HG03039 (cell line): ENCODE measurements at regions not wholly inside any gene's neighbourhood (a gene's known extent, or its start where the extent isn't known, plus 50 kb on each side); places are given as distances from the start of the nearest gene placed in this dataset.
"Not testable (repeated sequence)": the region's sequence is repeated elsewhere in the genome, so short reads cannot be mapped to it uniquely, and the experiment has no call there.

ENCODE experiments used
- ATAC-seq: cut with Tn5 transposase; IDR thresholded peaks from one replicate; pipeline ENCODE4 v1.9.1; 2021; ENCODE audit warnings: mild to moderate bottlenecking, moderate library complexity; ENCODE audit not compliant: unreplicated experiment

- ATAC-seq: peak; percentile 100
Measured at GRCh38 chr6:97669191-97670031, 386.4 kb upstream of the MMS22L start.

- ATAC-seq: no peak
Measured at GRCh38 chr6:97674802-97675201, 391.8 kb upstream of the MMS22L start.

- ATAC-seq: no peak
Measured at GRCh38 chr6:97677626-97678025, 394.6 kb upstream of the MMS22L start.

GRCh38 chr6:97687916-97688315, 404.9 kb upstream of the MMS22L start:
- ATAC-seq: no peak

- no peak for ATAC-seq
Measured at GRCh38 chr6:97689078-97689754, 406.2 kb upstream of the MMS22L start.

- no peak for ATAC-seq
Measured at GRCh38 chr6:97697456-97697855, 414.4 kb upstream of the MMS22L start.

- ATAC-seq: no peak
Measured at GRCh38 chr6:97701801-97702200, 418.8 kb upstream of the MMS22L start.

- ATAC-seq: no peak
Measured at GRCh38 chr6:97702248-97702647, 419.2 kb upstream of the MMS22L start.

- ATAC-seq: no peak
Measured at GRCh38 chr6:97703661-97704060, 420.6 kb upstream of the MMS22L start.

- ATAC-seq: no peak
Measured at GRCh38 chr6:97705568-97705967, 422.6 kb upstream of the MMS22L start.

GRCh38 chr6:97712751-97713150, 429.7 kb upstream of the MMS22L start:
- no peak for ATAC-seq

- ATAC-seq: no peak
Measured at GRCh38 chr6:97714772-97715171, 431.8 kb upstream of the MMS22L start.

- ATAC-seq: no peak
Measured at GRCh38 chr6:97717086-97717485, 434.1 kb upstream of the MMS22L start.

- ATAC-seq: no peak
Measured at GRCh38 chr6:97726378-97726777, 443.4 kb upstream of the MMS22L start.

- no peak for ATAC-seq
Measured at GRCh38 chr6:97732045-97732444, 449.0 kb upstream of the MMS22L start.

GRCh38 chr6:97757575-97757974, 474.6 kb upstream of the MMS22L start:
- ATAC-seq: no peak

- ATAC-seq: no peak
Measured at GRCh38 chr6:97765461-97765860, 482.4 kb upstream of the MMS22L start.

GRCh38 chr6:97771372-97771771, 488.4 kb upstream of the MMS22L start:
- ATAC-seq: no peak

GRCh38 chr6:97775012-97775411, 492.0 kb upstream of the MMS22L start:
- ATAC-seq: no peak

GRCh38 chr6:97778290-97779038, 495.4 kb upstream of the MMS22L start:
- no peak for ATAC-seq

- not testable (repeated sequence) for ATAC-seq
Measured at GRCh38 chr6:97779039-97779766, 496.2 kb upstream of the MMS22L start.
